HepG2 (cell line): ENCODE measurements at regions not wholly inside any gene's neighbourhood (a gene's known extent, or its start where the extent isn't known, plus 50 kb on each side); places are given as distances from the start of the nearest gene placed in this dataset.

Experiments
- AGO2 ChIP-seq: fragments of 200-400 bp; formaldehyde crosslinking; optimal IDR thresholded peaks from 2 replicates; pipeline ENCODE3; 2017; ENCODE audit warnings: mild to moderate bottlenecking, low read depth, low read length, moderate library complexity
- ATF3 ChIP-seq: sonication (generic); formaldehyde crosslinking; IDR thresholded peaks from 2 replicates; pipeline ENCODE4 v1.4.0; 2020; ENCODE audit warnings: missing genetic modification reagents
- BRCA1 ChIP-seq: sonication (generic); formaldehyde crosslinking; IDR thresholded peaks from 2 replicates; pipeline ENCODE4 v1.4.0; 2020; ENCODE audit warnings: missing genetic modification reagents
- ESRRA ChIP-seq: sonication (generic); formaldehyde crosslinking; IDR thresholded peaks from 2 replicates; pipeline ENCODE4 v1.5.1; 2020; ENCODE audit warnings: mild to moderate bottlenecking, low read depth, missing genetic modification reagents
- FOXA3 ChIP-seq: IDR thresholded peaks from 2 replicates; pipeline ENCODE4 v1.6.1; 2016; ENCODE audit warnings: missing genetic modification reagents, missing compliant biosample characterization
- GATAD2A ChIP-seq: IDR thresholded peaks from 2 replicates; pipeline ENCODE4 v1.6.1; 2016
- MATR3 ChIP-seq: sonication (generic); formaldehyde crosslinking; IDR thresholded peaks from 2 replicates; pipeline ENCODE4 v1.4.0; 2020; ENCODE audit warnings: missing genetic modification reagents
- NPAS2 ChIP-seq: sonication (generic); formaldehyde crosslinking; IDR thresholded peaks from 2 replicates; pipeline ENCODE4 v1.8.0; 2022; ENCODE audit warnings: mild to moderate bottlenecking, missing genetic modification reagents, borderline replicate concordance
- NR1H2 ChIP-seq: sonication (generic); formaldehyde crosslinking; IDR thresholded peaks from 2 replicates; pipeline ENCODE4 v1.8.1; 2022; ENCODE audit warnings: low read depth, missing genetic modification reagents, borderline replicate concordance
- REPIN1 ChIP-seq: sonication (generic); formaldehyde crosslinking; IDR thresholded peaks from 2 replicates; pipeline ENCODE4 v1.8.0; 2022; ENCODE audit warnings: missing genetic modification reagents, low read depth, mild to moderate bottlenecking, borderline replicate concordance
- SNAPC5 ChIP-seq: sonication (generic); formaldehyde crosslinking; IDR thresholded peaks from 2 replicates; pipeline ENCODE4 v1.8.1; 2023; ENCODE audit warnings: mild to moderate bottlenecking, missing genetic modification reagents, borderline replicate concordance
- TBX3 ChIP-seq: fragments of 450-650 bp; IDR thresholded peaks from 2 replicates; pipeline ENCODE4 v1.6.1; 2017; ENCODE audit warnings: antibody characterized with exemption, mild to moderate bottlenecking, inconsistent platforms, borderline replicate concordance
- ZHX2 ChIP-seq, 2 experiments: sonication (generic) in 1 of 2; formaldehyde crosslinking in 1 of 2; IDR thresholded peaks; 2 replicates each; pipeline versions ENCODE4 v1.6.1 to v1.9.0; 2014 to 2022; ENCODE audit warnings: antibody characterized with exemption in 1 of 2, borderline replicate concordance in 1 of 2, inconsistent platforms in 1 of 2, low read depth in 1 of 2, missing genetic modification reagents in 1 of 2
- ZNF101 ChIP-seq: sonication (generic); formaldehyde crosslinking; IDR thresholded peaks from 2 replicates; pipeline ENCODE4 v1.4.0; 2020; ENCODE audit warnings: mild to moderate bottlenecking, low read depth, missing genetic modification reagents, borderline replicate concordance
- ZNF354B ChIP-seq: sonication (generic); formaldehyde crosslinking; IDR thresholded peaks from 2 replicates; pipeline ENCODE4 v1.8.0; 2022; ENCODE audit warnings: mild to moderate bottlenecking, missing genetic modification reagents
- ZNF460 ChIP-seq: sonication (generic); formaldehyde crosslinking; IDR thresholded peaks from 2 replicates; pipeline ENCODE4 v1.5.1; 2020; ENCODE audit warnings: missing genetic modification reagents, mild to moderate bottlenecking, borderline replicate concordance
- ZNF552 ChIP-seq: sonication (generic); formaldehyde crosslinking; IDR thresholded peaks from 2 replicates; pipeline ENCODE4 v1.9.0; 2022; ENCODE audit warnings: missing genetic modification reagents, mild to moderate bottlenecking, borderline replicate concordance
- ZNF580 ChIP-seq: IDR thresholded peaks from 2 replicates; pipeline ENCODE4 v1.6.1; 2016; ENCODE audit warnings: low read depth, borderline replicate concordance
- ZNF672 ChIP-seq: sonication (generic); formaldehyde crosslinking; IDR thresholded peaks from 2 replicates; pipeline ENCODE4 v1.8.1; 2022; ENCODE audit warnings: missing genetic modification reagents
- ZNF746 ChIP-seq: sonication (generic); formaldehyde crosslinking; IDR thresholded peaks from 2 replicates; pipeline ENCODE4 v1.8.0; 2022; ENCODE audit warnings: mild to moderate bottlenecking, missing genetic modification reagents
- ZNF776 ChIP-seq: sonication (generic); formaldehyde crosslinking; IDR thresholded peaks from 2 replicates; pipeline ENCODE4 v1.4.0; 2020; ENCODE audit warnings: mild to moderate bottlenecking, missing genetic modification reagents
- ZNF816 ChIP-seq: sonication (generic); formaldehyde crosslinking; IDR thresholded peaks from 2 replicates; pipeline ENCODE4 v1.8.0; 2022; ENCODE audit warnings: missing genetic modification reagents, mild to moderate bottlenecking, borderline replicate concordance
- ZNF891 ChIP-seq: sonication (generic); formaldehyde crosslinking; IDR thresholded peaks from 2 replicates; pipeline ENCODE4 v1.5.0; 2020; ENCODE audit warnings: mild to moderate bottlenecking, missing genetic modification reagents
- ZSCAN9 ChIP-seq: IDR thresholded peaks from 2 replicates; pipeline ENCODE4 v1.6.1; 2016; ENCODE audit warnings: borderline replicate concordance

GRCh38 chr14:54300881-54301280, 95.9 kb upstream of the CDKN3 start (continued):
- TF ChIP-seq ZHX2 (IDR thresholded peaks at IDR 0.05; ENCODE audit: low read depth) = no peak
- no peak for TF ChIP-seq ZHX2 (CRISPR knock-in tag; IDR thresholded peaks at IDR 0.05; ENCODE audit: borderline replicate concordance)
- no peak for TF ChIP-seq ZNF580 (CRISPR knock-in tag)
- TF ChIP-seq ZNF552 (CRISPR knock-in tag) = no peak
- TF ChIP-seq ZNF460 = no peak
- TF ChIP-seq GATAD2A (CRISPR knock-in tag) = peak; percentile 43; the same call in 1 of the 2 replicates
- TF ChIP-seq ZSCAN9 = no peak
- no peak for TF ChIP-seq ZNF101
- TF ChIP-seq TBX3 = no peak
- no peak for TF ChIP-seq ZNF891 (CRISPR knock-in tag)
- no peak for TF ChIP-seq ZNF672 (CRISPR knock-in tag)
- peak; percentile 83 for TF ChIP-seq FOXA3
- no peak for TF ChIP-seq ATF3 (CRISPR knock-in tag)
- no peak for TF ChIP-seq ZNF354B (CRISPR knock-in tag)
- TF ChIP-seq ZNF776 (CRISPR knock-in tag) = no peak
- TF ChIP-seq REPIN1 (CRISPR knock-in tag) = no peak
- TF ChIP-seq NPAS2 = no peak
- TF ChIP-seq AGO2 = no peak
- TF ChIP-seq SNAPC5 (CRISPR knock-in tag) = no peak
- no peak for TF ChIP-seq NR1H2 (CRISPR knock-in tag)
- no peak for TF ChIP-seq ESRRA (CRISPR knock-in tag)
- no peak for TF ChIP-seq BRCA1 (CRISPR knock-in tag)
- no peak for TF ChIP-seq ZNF816 (CRISPR knock-in tag)
- no peak for TF ChIP-seq MATR3 (CRISPR knock-in tag)
- TF ChIP-seq ZNF746 (CRISPR knock-in tag) = no peak
